GM23248 (cell line): ENCODE measurements at regions not wholly inside any gene's neighbourhood (a gene's known extent, or its start where the extent isn't known, plus 50 kb on each side); places are given as distances from the start of the nearest gene placed in this dataset.

Source experiments
- EZH2 ChIP-seq: fragments of 200-600 bp; sonication (generic); IDR thresholded peaks from 2 replicates; pipeline ENCODE4 v1.6.1; 2018; ENCODE audit warnings: antibody characterized with exemption, mild to moderate bottlenecking; ENCODE audit not compliant: insufficient read depth, poor library complexity, severe bottlenecking
- EZH2phosphoT487 ChIP-seq: fragments of 200-600 bp; sonication (generic); IDR thresholded peaks from 2 replicates; pipeline ENCODE4 v1.6.1; 2018; ENCODE audit warnings: antibody characterized with exemption, moderate library complexity, mild to moderate bottlenecking, low read depth; ENCODE audit not compliant: insufficient read depth

GRCh38 chr14:40847480-40847879 lies 759.2 kb upstream of the LRFN5 start:
- TF ChIP-seq EZH2 (no peak), EZH2phosphoT487 (no peak)
